DMS153 treated with DMSO at 0.1 percent for 48 hours (cell line): ENCODE measurements at regions not wholly inside any gene's neighbourhood (a gene's known extent, or its start where the extent isn't known, plus 50 kb on each side); places are given as distances from the start of the nearest gene placed in this dataset.
"Not testable (repeated sequence)": the region's sequence is repeated elsewhere in the genome, so short reads cannot be mapped to it uniquely, and the experiment has no call there.

Experiments used
- DNase-seq: peaks from one replicate; lab custom pipeline; 2025; ENCODE audit not compliant: unreplicated experiment; lab: John Stamatoyannopoulos, UW

DNA sequence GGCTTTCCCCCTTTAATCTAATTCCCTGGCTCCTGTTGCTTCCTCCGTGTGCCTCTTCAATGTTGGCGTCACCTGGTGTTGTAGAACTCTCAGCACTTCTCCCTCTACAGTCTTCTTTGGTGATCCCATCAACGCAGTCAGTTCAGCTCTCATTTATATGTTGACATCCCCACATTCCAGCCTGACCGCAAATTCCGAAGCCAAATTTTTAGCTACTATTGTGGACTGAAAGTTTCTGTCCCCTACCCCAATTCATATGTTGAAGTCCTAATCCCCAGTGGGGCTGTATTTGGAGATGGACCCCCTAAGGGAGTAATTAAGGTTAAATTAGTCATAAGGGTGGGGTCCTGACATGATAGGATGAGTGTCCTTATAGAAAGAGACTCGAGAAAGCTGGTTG lies 210.6 kb upstream of the ADAMTSL1 start:
- DNase-seq, result no peak

- DNase-seq, result no peak
These were observed 205.6 kb upstream of the ADAMTSL1 start for GRCh38 chr9:18268381-18268780.

DNA sequence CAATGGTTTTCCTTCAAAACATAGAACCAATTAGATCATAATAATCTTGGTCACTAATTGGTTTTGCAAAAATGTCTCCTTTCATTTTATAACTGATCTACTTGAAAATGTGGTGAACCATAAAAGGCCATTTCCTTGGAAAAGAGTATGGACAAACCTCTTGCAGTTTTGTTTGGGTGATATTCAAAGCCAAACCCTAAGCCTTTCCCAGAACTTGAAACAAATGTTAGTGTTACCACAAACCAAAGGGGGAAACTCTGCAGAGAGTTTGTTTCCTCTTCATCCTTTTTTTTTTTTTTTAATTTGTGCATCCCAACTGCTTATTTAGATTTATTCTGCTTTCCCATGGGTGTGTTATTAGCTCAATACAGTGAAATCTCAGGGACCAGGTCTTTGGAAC lies 204.4 kb upstream of the ADAMTSL1 start:
- DNase-seq, result no peak

DNA sequence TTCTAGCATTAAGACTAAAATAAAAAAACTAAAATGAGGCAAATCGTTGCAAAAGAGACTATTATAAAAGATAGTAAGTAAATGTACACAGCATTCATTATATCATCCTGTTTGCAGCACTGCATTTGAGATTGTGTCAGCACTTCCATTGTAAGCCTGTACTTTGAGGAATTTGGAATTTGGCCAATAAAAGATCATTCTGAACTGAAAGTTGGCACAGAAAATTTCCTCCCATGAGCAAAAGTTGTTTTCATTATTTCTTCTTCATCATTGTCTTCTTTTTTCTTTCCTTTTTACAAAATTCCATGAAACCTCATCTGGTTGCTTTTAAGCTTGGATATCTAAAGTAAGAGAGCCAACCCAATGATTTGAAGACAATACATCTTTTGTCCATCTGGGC lies 199.3 kb upstream of the ADAMTSL1 start:
- DNase-seq, result no peak

DNA sequence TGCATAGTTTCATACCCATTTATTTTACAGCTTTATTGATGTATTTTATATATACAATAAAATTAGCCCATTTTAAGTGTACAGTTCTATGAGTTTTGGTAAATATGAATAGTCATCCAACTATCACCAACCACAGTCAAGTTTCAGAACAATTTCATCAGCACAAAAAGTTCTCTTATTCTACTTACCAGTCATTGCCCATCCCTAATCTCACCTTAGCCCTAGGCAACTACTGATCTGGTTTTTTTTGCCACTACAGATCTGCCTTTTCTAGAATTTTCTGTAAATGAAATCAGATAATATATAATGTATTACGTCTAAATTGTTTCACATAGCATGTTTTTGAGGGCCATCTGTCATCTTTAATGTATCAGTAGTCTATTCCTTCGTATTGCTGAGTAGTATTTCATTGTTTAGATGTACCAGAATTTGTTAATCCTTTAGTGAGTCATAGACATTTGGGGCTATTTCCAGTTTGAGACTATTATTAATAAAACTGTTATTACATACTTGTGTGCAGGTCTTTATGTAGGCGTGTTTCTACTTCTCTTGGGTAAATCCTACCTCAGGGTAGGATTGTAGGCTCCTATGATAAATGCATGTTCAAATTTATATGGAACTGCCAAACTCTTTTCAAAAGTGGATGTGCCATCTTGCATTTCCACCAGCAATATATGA lies 198.5 kb upstream of the ADAMTSL1 start:
- DNase-seq, result no peak

DNA sequence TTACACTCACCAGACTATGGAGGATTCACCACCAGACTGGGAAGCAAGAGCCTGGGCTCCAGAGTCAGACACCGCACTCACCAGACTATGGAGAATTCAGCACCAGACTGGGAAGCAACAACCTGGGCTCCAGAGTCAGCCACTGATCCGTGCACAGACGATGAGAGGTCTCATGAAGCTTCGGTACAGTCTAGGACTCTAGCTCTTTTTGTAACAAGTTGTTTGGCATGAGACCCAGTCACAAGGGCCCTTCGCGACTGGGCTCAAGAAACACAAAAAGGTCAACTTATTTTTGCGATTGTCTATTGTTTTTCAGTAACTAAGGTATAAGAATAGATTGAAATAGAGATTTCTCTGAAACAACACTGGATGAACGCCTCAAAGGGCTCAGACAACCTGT lies 192.7 kb upstream of the ADAMTSL1 start:
- DNase-seq, result no peak

GRCh38 chr9:18294229-18294628 lies 179.7 kb upstream of the ADAMTSL1 start:
- DNase-seq, result no peak

- DNase-seq, result no peak
These were observed 177.3 kb upstream of the ADAMTSL1 start for GRCh38 chr9:18296702-18297055.

- no peak for DNase-seq
These were observed 176.7 kb upstream of the ADAMTSL1 start for GRCh38 chr9:18297056-18297841.

DNA sequence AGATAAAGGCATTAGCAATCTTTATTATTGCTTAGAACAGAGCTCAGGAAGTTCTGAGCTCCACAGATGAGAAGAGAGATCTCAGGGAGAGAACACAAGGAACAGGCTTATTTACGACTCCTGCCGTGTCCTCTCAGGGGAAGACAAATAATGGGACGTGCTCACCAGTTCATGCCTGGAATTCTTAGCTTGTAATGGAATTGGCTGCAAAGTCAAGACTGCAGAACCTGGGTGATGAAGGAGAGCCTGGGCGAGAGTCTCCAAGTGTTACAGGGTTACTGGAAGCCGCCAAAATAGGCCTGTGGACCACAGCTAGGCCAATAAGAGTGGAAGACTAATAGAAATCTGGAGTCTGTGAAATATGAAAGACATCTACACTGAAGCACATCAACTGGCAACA lies 174.5 kb upstream of the ADAMTSL1 start:
- DNase-seq, result no peak

GRCh38 chr9:18305167-18305806 lies 168.7 kb upstream of the ADAMTSL1 start:
- DNase-seq, result not testable (repeated sequence)

GRCh38 chr9:18314316-18314715 lies 159.6 kb upstream of the ADAMTSL1 start:
- DNase-seq, result no peak

GRCh38 chr9:18317896-18318295 lies 156.1 kb upstream of the ADAMTSL1 start:
- DNase-seq, result no peak

DNA sequence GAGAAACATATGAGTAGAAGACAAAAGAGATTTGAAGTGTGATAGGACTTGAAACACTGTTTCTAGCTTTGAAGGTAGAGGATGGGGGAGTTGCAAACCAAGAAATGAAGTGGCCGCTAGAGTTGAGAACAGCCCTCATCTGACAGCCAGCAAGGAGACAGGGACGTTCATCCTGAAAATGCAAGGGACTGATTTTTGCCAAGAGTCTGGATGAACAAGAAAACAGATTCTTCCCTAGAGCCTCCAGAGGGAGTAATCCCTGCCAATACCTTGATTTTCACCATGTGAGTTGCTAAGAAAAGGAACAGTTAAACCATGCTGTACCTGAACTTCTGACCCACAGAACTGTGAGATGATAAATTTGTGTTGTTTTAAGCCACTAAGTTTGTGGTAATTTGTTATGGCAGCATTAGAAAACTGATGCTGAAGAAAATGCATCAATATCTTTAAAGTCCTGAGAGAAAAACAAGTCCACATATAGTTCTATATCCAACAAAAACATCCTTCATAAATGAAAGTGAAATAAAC lies 154.0 kb upstream of the ADAMTSL1 start:
- DNase-seq, result no peak

GRCh38 chr9:18324928-18325745 lies 148.8 kb upstream of the ADAMTSL1 start:
- DNase-seq, result no peak

- DNase-seq, result not testable (repeated sequence)
These were observed 148.3 kb upstream of the ADAMTSL1 start for GRCh38 chr9:18325746-18326011.

GRCh38 chr9:18327121-18327520 lies 146.8 kb upstream of the ADAMTSL1 start:
- no peak for DNase-seq

GRCh38 chr9:18330401-18331309 lies 143.3 kb upstream of the ADAMTSL1 start:
- no peak for DNase-seq

DNA sequence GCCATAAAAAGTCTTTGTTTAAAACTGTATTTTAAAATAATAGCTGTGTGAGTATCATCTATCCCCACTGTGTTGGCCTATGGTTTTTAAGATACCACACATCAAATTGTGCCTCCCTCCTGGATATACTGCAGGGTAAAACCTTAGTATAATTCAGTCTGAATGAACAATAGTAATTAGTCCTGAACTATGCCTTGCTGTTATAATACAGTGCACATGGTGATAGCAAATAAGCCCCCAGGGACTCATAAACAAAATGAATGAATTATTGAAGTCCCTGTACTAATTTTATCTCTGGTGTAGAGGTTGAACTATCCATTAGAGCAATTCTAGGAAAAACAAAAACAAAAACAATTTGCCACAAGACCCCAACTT lies 142.7 kb upstream of the ADAMTSL1 start:
- DNase-seq, result peak; percentile 18

DNA sequence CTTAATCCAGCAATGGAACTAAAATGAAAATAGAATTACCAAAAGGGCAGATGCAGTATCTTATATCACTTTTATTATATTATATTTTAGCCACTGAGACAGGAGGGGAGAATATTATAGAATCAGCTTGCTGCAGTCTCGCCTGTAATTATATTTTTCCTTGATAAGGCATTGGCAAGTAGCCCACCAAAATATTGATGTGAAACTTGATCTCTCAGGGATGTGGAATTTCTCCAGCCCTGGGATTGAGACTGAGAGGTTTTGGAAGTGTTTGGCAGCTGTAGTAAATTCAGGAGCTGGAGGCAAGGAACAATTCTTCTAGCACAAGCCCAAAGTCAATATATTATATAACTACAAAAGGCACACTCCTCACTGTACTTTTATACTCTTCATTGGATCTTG lies 142.1 kb upstream of the ADAMTSL1 start:
- DNase-seq, result no peak
